ENCODE measurements at regions not wholly inside any gene's neighbourhood (a gene's known extent, or its start where the extent isn't known, plus 50 kb on each side); places are given as distances from the start of the nearest gene placed in this dataset.

GRCh38 chr4:28730304-28730703 lies 1869.7 kb downstream of the STIM2 start:
- H3K36me3 Mint-ChIP-seq (ENCODE audit: low read depth) = no peaks in the 10 kb centered on the region
- no peak overlapping the region for H3K4me3 Mint-ChIP-seq
- H3K4me1 Mint-ChIP-seq (ENCODE audit: low read depth) = no peaks in the 10 kb centered on the region

GRCh38 chr4:28744066-28744465 lies 1883.4 kb downstream of the STIM2 start:
- Mint-ChIP-seq H3K9me3 (no peaks in the 10 kb centered on the region), H3K4me3 (no peak overlapping the region), H3K27ac (no peak overlapping the region), H3K36me3 (ENCODE audit: low read depth) (no peaks in the 10 kb centered on the region), H3K4me1 (ENCODE audit: low read depth) (no peaks in the 10 kb centered on the region), H3K27me3 (no peaks in the 10 kb centered on the region)
- intact Hi-C loops (cut with micrococcal nuclease) = no loop called here

More at GRCh38 chr4:28730304-28730703, 1869.7 kb downstream of the STIM2 start:
- Mint-ChIP-seq H3K27me3 (no peaks in the 10 kb centered on the region), H3K9me3 (peaks cover 8% of the 10 kb centered on the region), H3K27ac (no peak overlapping the region)
- intact Hi-C loops (cut with micrococcal nuclease) = no loop called here

GRCh38 chr4:28754376-28754775 lies 1893.7 kb downstream of the STIM2 start:
- no peak overlapping the region for H3K4me3 Mint-ChIP-seq
- no peaks in the 10 kb centered on the region for H3K36me3 Mint-ChIP-seq (ENCODE audit: low read depth)
- no peaks in the 10 kb centered on the region for H3K27me3 Mint-ChIP-seq
- intact Hi-C loops (cut with micrococcal nuclease) = no loop called here
- H3K9me3 Mint-ChIP-seq = no peaks in the 10 kb centered on the region
- H3K27ac Mint-ChIP-seq = no peak overlapping the region
- no peaks in the 10 kb centered on the region for H3K4me1 Mint-ChIP-seq (ENCODE audit: low read depth)

DNA sequence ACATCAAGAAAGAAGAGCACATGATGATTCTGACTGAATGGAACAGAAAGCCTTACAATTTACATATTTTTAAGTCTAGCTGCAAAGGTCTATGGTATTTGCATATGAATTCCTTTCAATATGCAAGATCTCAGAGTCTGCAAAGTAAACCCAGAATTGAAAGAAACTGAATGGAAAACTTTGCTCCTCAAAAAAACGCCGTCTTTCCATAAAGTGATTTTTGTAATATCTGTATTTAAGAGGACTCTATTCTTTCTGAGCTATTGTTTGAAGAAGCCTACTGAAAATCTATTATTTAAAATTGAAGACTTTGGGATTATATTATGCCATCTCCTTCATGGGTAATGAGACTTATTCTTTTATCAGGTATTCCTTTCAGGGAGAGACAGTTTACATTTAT lies 1894.4 kb downstream of the STIM2 start:
- no peak overlapping the region for H3K27ac Mint-ChIP-seq
- H3K27me3 Mint-ChIP-seq = no peaks in the 10 kb centered on the region
- no peaks in the 10 kb centered on the region for H3K9me3 Mint-ChIP-seq
- H3K36me3 Mint-ChIP-seq (ENCODE audit: low read depth) = no peaks in the 10 kb centered on the region
- H3K4me1 Mint-ChIP-seq (ENCODE audit: low read depth) = no peaks in the 10 kb centered on the region
- intact Hi-C loops (cut with micrococcal nuclease) = no loop called here
- no peak overlapping the region for H3K4me3 Mint-ChIP-seq

GRCh38 chr4:28759064-28759463 lies 1898.4 kb downstream of the STIM2 start:
- Mint-ChIP-seq H3K4me1 (ENCODE audit: low read depth) (no peaks in the 10 kb centered on the region), H3K27me3 (no peaks in the 10 kb centered on the region), H3K36me3 (ENCODE audit: low read depth) (no peaks in the 10 kb centered on the region), H3K9me3 (no peaks in the 10 kb centered on the region), H3K27ac (no peak overlapping the region), H3K4me3 (no peak overlapping the region)
- intact Hi-C loops (cut with micrococcal nuclease) = no loop called here

DNA sequence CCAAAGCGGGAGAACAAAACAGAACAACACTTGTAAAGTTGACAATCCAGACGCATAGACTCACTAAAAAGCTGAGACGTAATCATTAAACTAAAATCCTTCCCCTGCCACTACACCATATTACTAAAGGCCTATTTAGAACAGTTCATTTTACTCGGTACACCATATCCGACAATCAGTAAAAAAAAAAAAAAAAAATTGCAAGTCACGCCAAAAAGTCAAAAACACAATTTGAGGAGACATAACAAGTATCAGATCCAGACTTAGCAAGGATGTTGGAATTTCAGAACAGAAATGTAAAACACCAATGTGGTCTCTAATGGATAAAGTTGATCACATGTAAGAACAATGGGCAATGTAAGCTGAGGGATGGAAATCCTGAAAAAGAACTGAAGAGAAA lies 1899.4 kb downstream of the STIM2 start:
- H3K27me3 Mint-ChIP-seq = no peaks in the 10 kb centered on the region
- intact Hi-C loops (cut with micrococcal nuclease) = no loop called here
- H3K4me3 Mint-ChIP-seq = no peak overlapping the region
- H3K27ac Mint-ChIP-seq = no peak overlapping the region
- no peaks in the 10 kb centered on the region for H3K4me1 Mint-ChIP-seq (ENCODE audit: low read depth)
- no peaks in the 10 kb centered on the region for H3K36me3 Mint-ChIP-seq (ENCODE audit: low read depth)
- H3K9me3 Mint-ChIP-seq = peaks cover 6% of the 10 kb centered on the region

- Mint-ChIP-seq H3K27ac (no peak overlapping the region), H3K27me3 (no peaks in the 10 kb centered on the region)
- intact Hi-C loops (cut with micrococcal nuclease) = no loop called here
Observed at GRCh38 chr4:28772066-28772465, 1911.4 kb downstream of the STIM2 start.

DNA sequence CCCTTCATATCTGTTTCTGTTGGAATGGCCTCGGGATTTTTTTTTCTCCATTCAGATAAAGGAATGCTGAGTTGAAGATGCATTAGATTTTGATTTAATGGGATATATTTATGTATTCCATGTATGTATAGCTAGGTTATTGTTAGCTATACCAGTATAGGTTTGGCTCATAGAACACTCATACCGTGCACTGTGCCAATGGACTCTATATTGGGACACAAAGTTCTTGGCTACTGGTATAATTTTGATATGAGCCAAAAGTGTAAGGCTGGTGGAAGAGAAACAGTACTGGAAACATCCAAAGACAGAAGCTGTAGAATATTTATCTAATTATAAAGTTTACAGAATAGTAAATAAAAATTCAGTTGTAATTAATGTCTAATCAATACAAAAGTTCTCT lies 1912.1 kb downstream of the STIM2 start:
- intact Hi-C loops (cut with micrococcal nuclease) = no loop called here
- H3K4me1 Mint-ChIP-seq (ENCODE audit: low read depth) = no peaks in the 10 kb centered on the region
- H3K36me3 Mint-ChIP-seq (ENCODE audit: low read depth) = no peaks in the 10 kb centered on the region
- H3K27ac Mint-ChIP-seq = no peak overlapping the region
- no peak overlapping the region for H3K4me3 Mint-ChIP-seq
- no peaks in the 10 kb centered on the region for H3K9me3 Mint-ChIP-seq
- H3K27me3 Mint-ChIP-seq = no peaks in the 10 kb centered on the region

More at GRCh38 chr4:28772066-28772465, 1911.4 kb downstream of the STIM2 start:
- Mint-ChIP-seq H3K4me1 (ENCODE audit: low read depth) (no peaks in the 10 kb centered on the region), H3K9me3 (no peaks in the 10 kb centered on the region), H3K36me3 (ENCODE audit: low read depth) (no peaks in the 10 kb centered on the region), H3K4me3 (no peak overlapping the region)

- Mint-ChIP-seq H3K9me3 (no peaks in the 10 kb centered on the region), H3K36me3 (ENCODE audit: low read depth) (no peaks in the 10 kb centered on the region), H3K27me3 (no peaks in the 10 kb centered on the region), H3K27ac (no peak overlapping the region), H3K4me3 (no peak overlapping the region), H3K4me1 (ENCODE audit: low read depth) (no peaks in the 10 kb centered on the region)
- intact Hi-C loops (cut with micrococcal nuclease) = no loop called here
Observed at GRCh38 chr4:28774344-28774743, 1913.7 kb downstream of the STIM2 start.

DNA sequence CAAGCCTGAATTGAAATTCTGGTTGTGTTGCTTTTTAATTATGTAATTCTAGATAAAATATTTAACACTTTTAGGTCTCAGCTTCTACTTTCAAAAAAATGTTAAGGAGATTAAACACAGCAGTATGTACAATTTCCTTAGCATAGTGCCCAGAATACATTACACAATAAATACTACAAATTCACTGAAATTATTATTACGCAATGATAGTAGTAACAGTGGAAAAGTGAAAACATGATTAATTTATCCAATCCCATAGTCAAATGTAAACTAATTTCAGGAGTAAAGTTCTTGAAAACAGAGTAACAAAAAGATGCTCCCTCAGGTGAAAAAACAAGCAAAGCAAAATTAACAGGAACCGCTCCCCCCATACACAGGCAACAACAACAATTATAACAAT lies 1915.4 kb downstream of the STIM2 start:
- H3K36me3 Mint-ChIP-seq (ENCODE audit: low read depth) = no peaks in the 10 kb centered on the region
- intact Hi-C loops (cut with micrococcal nuclease) = no loop called here
- H3K4me1 Mint-ChIP-seq (ENCODE audit: low read depth) = no peaks in the 10 kb centered on the region
- H3K9me3 Mint-ChIP-seq = no peaks in the 10 kb centered on the region
- no peak overlapping the region for H3K4me3 Mint-ChIP-seq
- no peaks in the 10 kb centered on the region for H3K27me3 Mint-ChIP-seq
- no peak overlapping the region for H3K27ac Mint-ChIP-seq

DNA sequence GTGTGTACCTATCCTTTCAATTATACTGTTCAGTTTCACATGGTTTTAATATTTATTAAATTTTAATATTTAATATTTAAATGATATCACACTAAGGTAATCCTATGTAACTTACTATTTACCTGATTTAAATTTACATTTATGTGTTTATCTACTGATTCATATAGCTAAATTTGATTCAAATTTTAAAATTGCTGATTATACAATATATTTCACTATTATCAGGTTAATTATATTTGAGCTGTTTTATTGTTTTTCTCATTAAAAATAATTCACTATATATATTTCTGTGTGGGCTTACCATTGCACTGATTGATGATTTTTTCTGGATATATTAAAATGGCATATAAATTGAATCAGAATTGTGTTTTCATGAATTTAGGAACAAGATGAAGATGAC lies 1923.5 kb downstream of the STIM2 start:
- intact Hi-C loops (cut with micrococcal nuclease) = no loop called here
- H3K9me3 Mint-ChIP-seq = no peaks in the 10 kb centered on the region
- no peaks in the 10 kb centered on the region for H3K4me1 Mint-ChIP-seq (ENCODE audit: low read depth)
- no peaks in the 10 kb centered on the region for H3K36me3 Mint-ChIP-seq (ENCODE audit: low read depth)
- H3K27ac Mint-ChIP-seq = no peak overlapping the region
- H3K27me3 Mint-ChIP-seq = no peaks in the 10 kb centered on the region
- H3K4me3 Mint-ChIP-seq = no peak overlapping the region

DNA sequence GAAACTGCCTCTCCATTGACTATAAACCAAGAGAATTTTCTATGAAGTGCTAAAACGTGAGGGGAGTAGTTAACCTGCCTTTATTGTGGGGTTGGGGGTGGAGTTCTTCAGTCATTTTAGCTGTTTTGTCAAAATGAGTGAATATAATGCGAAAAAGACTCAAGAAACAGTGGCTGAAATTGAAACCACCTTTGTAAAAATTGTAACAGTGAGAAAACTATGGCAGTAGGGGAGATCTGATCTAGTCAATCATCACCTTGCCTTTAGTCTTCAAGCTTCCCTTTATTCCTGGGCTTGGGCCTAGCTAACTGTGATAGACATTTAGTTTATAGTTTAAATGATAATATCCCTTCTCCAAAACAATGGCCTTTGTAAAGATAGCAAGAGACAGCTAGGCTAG lies 1927.3 kb downstream of the STIM2 start:
- Mint-ChIP-seq H3K4me3 (no peak overlapping the region), H3K4me1 (ENCODE audit: low read depth) (no peaks in the 10 kb centered on the region)
- intact Hi-C loops (cut with micrococcal nuclease) = no loop called here

GRCh38 chr4:28788929-28789490 lies 1928.4 kb downstream of the STIM2 start:
- intact Hi-C loops (cut with micrococcal nuclease) = no loop called here
- no peak overlapping the region for H3K27ac Mint-ChIP-seq
- H3K36me3 Mint-ChIP-seq (ENCODE audit: low read depth) = no peaks in the 10 kb centered on the region
- no peaks in the 10 kb centered on the region for H3K27me3 Mint-ChIP-seq
- H3K9me3 Mint-ChIP-seq = no peaks in the 10 kb centered on the region
- H3K4me3 Mint-ChIP-seq = no peak overlapping the region
- no peaks in the 10 kb centered on the region for H3K4me1 Mint-ChIP-seq (ENCODE audit: low read depth)

More for the DNA sequence above, 1927.3 kb downstream of the STIM2 start:
- Mint-ChIP-seq H3K27ac (no peak overlapping the region), H3K36me3 (ENCODE audit: low read depth) (no peaks in the 10 kb centered on the region), H3K27me3 (no peaks in the 10 kb centered on the region), H3K9me3 (no peaks in the 10 kb centered on the region)

DNA sequence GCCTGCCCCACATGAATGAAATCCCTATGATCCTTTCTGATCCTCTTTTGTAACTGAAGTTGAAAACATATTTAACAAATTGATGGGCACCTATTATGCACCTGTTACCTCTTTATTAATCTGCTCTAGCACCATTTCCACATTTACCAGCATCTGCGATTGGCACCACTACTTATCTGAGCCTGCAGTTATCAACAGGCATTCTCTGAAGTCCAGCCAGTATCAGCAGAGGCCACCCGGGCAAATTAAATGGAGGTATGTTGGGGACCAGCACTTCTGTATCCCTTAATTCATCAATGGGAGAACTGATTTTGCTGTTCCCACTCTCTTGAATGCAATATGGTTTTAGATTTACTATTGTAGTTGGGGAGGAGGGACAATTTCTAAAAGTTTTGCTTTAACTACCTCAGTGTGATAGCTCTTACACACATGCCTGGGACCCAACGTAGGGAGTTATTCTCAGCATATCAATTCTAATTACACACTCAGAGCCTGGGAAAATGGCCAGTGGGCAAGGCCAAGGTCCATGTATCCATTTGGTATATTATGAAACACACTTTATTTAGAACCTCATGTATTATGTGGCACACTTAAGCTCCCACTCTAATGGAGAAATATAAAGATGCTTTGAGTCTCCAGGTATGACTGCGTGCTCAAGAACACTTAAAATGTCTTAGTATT lies 1927.1 kb upstream of the PCDH7 start:
- Mint-ChIP-seq H3K4me1 (ENCODE audit: low read depth) (no peaks in the 10 kb centered on the region), H3K36me3 (ENCODE audit: low read depth) (no peaks in the 10 kb centered on the region), H3K27ac (no peak overlapping the region), H3K9me3 (no peaks in the 10 kb centered on the region), H3K4me3 (no peak overlapping the region), H3K27me3 (no peaks in the 10 kb centered on the region)
- intact Hi-C loops (cut with micrococcal nuclease) = no loop called here

- no peak overlapping the region for H3K4me3 Mint-ChIP-seq
- H3K9me3 Mint-ChIP-seq = no peaks in the 10 kb centered on the region
- H3K27ac Mint-ChIP-seq = no peak overlapping the region
- no peaks in the 10 kb centered on the region for H3K36me3 Mint-ChIP-seq (ENCODE audit: low read depth)
- H3K27me3 Mint-ChIP-seq = no peaks in the 10 kb centered on the region
- intact Hi-C loops (cut with micrococcal nuclease) = no loop called here
- H3K4me1 Mint-ChIP-seq (ENCODE audit: low read depth) = no peaks in the 10 kb centered on the region
Observed at GRCh38 chr4:28799696-28800095, 1920.5 kb upstream of the PCDH7 start.

Data from dendritic cell treated with granulocyte-macrophage colony-stimulating factor and Interleukin-4, amounts not matched to agents 40 ng/mL and 50 ng/mL, for 4 days (primary cell).